ENCODE measurements at regions not wholly inside any gene's neighbourhood (a gene's known extent, or its start where the extent isn't known, plus 50 kb on each side); places are given as distances from the start of the nearest gene placed in this dataset.

DNA sequence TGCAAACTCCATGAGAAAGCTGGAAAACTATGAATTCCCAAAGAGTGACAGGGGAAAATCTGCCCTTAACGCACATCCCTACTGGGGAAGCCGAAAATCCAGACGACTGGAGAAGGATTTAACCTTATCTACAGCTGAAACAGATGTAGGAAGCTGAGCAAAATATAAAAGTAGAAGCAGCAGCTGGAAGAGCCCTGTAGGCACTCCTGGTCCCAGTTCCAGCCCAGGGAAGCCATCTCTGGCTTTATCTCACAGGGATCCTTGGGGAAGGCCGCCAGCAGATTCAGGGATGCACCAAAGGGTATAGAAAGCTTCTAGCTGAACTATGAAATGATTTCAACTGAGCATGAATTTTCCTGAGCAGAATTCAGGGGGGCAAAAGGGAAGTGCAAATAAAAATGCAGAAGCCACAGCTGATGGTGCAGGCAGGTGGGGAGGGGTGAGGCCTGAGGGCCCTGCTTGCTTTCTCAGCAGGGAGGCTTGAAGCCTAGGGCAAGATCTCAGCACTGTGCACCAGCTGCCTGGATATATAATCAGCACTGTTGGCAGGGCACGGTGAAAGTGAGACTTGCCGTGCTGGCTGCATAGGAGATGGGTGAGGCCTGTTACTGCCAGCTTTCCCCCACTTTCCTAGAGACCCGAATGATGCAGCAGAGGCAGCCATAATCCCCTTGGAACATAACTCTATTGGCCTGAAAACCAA lies 2019.5 kb upstream of the NUDT12 start:
- Mint-ChIP-seq H3K27ac (no peak overlapping the region), H3K36me3 (peaks cover 0 to 4% (median 0%) of the 10 kb centered on the region in 3 donors), H3K4me3 (no peak overlapping the region), H3K27me3 (ENCODE audit: low read depth in 3 of 3) (no peaks in the 10 kb centered on the region), H3K9me3 (peaks cover 10 to 70% (median 30%) of the 10 kb centered on the region in 6 donors), H3K4me1 (no peaks in the 10 kb centered on the region)
- no peak for DNase-seq

DNA sequence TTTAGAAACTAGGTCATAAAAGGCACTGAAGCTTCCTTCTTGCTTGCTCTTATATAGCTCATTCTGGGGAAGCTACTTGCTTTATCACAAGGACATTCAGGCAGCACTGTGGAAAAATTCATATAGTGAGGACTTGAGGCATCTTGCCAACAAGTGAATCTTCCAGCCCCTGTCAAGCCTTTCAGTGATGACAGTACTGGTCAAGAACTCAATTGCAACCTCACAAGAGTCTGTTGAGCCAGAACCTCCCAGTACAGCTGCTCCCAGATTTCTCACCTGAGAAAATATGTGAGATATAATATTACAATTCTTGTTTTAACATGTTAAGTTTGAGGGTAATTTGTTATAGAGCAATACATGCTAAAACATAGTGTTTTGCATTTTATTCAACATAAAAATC lies 2011.0 kb upstream of the NUDT12 start:
- Mint-ChIP-seq H3K27me3 (ENCODE audit: low read depth in 3 of 3) (no peaks in the 10 kb centered on the region), H3K27ac (no peak overlapping the region), H3K9me3 (peaks cover 10 to 32% (median 15%) of the 10 kb centered on the region in 6 donors), H3K4me1 (no peaks in the 10 kb centered on the region), H3K36me3 (no peaks in the 10 kb centered on the region), H3K4me3 (no peak overlapping the region)
- no peak for DNase-seq

DNA sequence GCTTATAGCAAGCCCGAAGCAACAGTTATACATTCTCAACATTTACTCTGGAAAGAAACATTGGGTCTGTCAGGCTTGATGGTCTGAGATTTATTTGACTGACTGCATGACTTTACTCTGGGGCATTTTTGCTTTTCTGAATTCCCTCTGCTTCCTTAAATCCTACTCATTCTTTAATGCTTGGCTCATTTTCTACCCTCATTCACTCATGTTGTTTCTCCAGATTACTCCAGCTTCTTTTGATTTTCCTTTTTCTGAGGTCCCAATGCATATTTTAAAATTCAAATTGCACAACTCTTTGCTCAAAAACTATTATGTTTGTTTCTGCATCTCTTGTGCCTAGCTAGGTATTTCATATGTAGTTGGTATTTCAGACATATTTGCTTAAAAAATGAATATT lies 2002.9 kb upstream of the NUDT12 start:
- peaks cover 13 to 50% (median 27%) of the 10 kb centered on the region in 6 donors for H3K9me3 Mint-ChIP-seq
- no peak overlapping the region for H3K4me3 Mint-ChIP-seq
- no peaks in the 10 kb centered on the region for H3K27me3 Mint-ChIP-seq (ENCODE audit: low read depth in 3 of 3)
- DNase-seq = no peak
- H3K4me1 Mint-ChIP-seq = no peaks in the 10 kb centered on the region
- no peaks in the 10 kb centered on the region for H3K36me3 Mint-ChIP-seq
- no peak overlapping the region for H3K27ac Mint-ChIP-seq

DNA sequence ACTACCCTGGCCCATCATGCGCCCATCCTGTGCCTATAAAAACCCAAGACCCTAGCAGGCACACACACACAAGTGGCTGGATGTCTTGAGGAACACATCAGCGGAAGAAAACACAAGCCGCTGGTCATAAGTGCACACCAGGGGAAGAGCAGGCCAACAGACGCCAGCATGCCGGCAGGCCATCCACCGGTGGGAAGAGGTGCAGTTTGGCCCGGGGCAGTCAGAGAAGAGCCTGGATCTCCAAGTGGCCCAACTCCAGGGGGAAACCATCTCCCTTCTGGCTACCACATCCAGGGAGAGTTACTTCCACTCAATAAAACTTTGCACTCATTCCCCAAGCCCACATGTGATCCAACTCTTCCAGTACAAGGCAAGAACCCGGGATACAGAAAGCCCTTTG lies 2001.3 kb upstream of the NUDT12 start:
- H3K27ac Mint-ChIP-seq = no peak overlapping the region
- peaks cover 11 to 51% (median 27%) of the 10 kb centered on the region in 6 donors for H3K9me3 Mint-ChIP-seq

DNA sequence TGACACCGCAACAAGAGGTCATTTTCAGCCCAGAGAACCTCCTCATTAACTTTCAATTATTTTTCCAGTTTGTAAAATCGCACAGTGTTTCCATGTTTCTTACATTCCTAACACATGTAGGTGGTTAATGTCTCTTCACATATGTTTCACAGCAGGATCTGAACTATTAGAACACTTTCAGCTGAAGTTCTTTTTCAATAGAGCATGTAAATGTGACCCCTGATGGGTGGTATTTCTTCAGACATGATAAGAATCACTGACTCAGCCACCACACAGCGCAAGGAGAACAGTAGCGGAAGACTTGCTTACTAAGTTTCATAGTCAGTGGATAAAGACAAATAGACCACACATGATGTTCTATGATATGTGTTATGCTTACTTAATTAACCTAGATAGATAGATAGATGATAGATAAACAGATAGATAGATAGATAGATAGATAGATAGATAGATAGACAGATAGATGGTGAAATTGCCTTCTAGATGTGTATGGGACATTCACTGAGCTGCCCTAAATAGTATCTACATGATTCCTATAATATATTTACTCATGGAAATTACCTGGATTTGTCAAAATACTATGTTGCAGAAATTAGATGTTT lies 1992.1 kb upstream of the NUDT12 start:
- H3K4me3 Mint-ChIP-seq = no peak overlapping the region
- H3K9me3 Mint-ChIP-seq = peaks cover 7 to 37% (median 17%) of the 10 kb centered on the region in 6 donors
- H3K27ac Mint-ChIP-seq = no peak overlapping the region
- H3K36me3 Mint-ChIP-seq = no peaks in the 10 kb centered on the region
- peaks cover 0 to 2% (median 0%) of the 10 kb centered on the region in 3 donors for H3K27me3 Mint-ChIP-seq (ENCODE audit: low read depth in 3 of 3)
- H3K4me1 Mint-ChIP-seq = no peaks in the 10 kb centered on the region
- DNase-seq = no peak

More for the DNA sequence above, 2001.3 kb upstream of the NUDT12 start:
- H3K4me3 Mint-ChIP-seq = no peak overlapping the region
- no peaks in the 10 kb centered on the region for H3K4me1 Mint-ChIP-seq
- no peaks in the 10 kb centered on the region for H3K27me3 Mint-ChIP-seq (ENCODE audit: low read depth in 3 of 3)
- H3K36me3 Mint-ChIP-seq = no peaks in the 10 kb centered on the region
- DNase-seq = no peak

DNA sequence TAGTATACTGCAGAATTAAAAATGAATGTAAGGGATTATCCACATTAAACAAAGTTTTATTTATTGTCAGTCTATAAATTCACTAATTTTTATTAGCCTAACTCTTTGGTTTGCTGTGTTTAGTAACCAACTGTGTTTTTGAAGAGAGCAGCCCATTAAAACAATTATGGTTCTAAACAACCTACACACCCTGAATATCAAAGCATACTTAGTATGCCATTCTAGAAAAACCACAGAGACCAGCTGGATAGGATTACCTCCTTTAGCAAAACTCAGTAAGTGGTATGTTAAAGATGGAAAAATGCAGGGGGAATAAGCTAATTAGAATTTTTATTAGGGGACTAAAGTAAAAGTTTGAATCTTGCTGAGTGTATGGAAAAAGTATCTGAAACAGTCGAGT lies 1981.7 kb upstream of the NUDT12 start:
- DNase-seq = no peak
- Mint-ChIP-seq H3K27me3 (ENCODE audit: low read depth in 3 of 3) (peaks cover 0 to 3% (median 0%) of the 10 kb centered on the region in 3 donors), H3K36me3 (peaks cover 0 to 4% (median 3%) of the 10 kb centered on the region in 3 donors), H3K9me3 (peaks cover 4 to 14% (median 10%) of the 10 kb centered on the region in 6 donors), H3K4me1 (no peaks in the 10 kb centered on the region), H3K4me3 (no peak overlapping the region), H3K27ac (no peak overlapping the region)

DNA sequence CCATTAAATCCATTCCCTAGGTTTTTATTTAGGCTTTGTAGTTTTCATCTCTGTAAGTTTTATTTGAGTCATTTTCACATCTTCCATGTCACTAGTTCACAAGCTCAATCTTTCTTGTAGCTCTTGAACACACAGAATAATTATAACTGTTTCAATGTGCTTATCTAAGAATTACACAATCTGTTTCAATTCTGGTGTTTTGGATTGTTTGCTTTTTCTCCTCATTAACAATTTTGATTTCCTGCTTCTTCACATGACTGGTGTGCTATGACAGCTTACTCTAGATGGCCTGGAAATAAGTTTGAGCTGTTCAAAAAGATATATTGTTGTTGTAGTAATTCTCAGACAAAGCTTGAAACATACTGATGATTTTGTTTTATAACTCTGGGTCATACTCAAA lies 1974.1 kb upstream of the NUDT12 start:
- Mint-ChIP-seq H3K4me3 (no peak overlapping the region), H3K4me1 (no peaks in the 10 kb centered on the region), H3K36me3 (no peaks in the 10 kb centered on the region), H3K9me3 (peaks cover 0 to 22% (median 8%) of the 10 kb centered on the region in 6 donors), H3K27me3 (ENCODE audit: low read depth in 3 of 3) (no peaks in the 10 kb centered on the region), H3K27ac (no peak overlapping the region)
- DNase-seq = no peak

DNA sequence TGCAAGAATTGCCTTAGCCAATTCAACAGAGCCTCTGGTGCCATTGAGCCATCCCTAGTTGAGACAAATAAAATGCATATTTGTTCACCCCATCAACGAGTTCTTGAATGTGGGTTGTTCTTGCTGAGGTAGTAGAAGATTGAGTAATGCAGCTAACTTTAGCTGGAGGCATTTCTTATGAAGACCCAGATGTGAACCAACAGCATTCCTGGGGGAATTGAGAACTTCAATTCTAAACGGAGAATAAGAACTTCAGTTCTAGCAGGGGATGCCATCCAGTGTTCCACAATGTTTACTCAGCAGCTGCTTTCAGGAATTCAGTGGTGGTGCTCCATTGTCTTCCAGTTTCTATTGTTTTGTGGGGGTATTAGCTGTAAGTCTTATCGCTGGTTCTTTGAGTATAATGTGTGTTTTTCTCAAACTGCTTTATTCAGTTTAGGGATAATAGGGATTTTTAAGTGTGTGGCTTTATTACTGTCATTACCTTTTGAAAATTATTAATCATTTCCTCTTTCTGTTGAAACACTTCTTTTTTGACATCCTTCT lies 1968.2 kb upstream of the NUDT12 start:
- Mint-ChIP-seq H3K4me3 (no peak overlapping the region), H3K4me1 (no peaks in the 10 kb centered on the region), H3K27me3 (ENCODE audit: low read depth in 3 of 3) (peaks cover 0 to 2% (median 0%) of the 10 kb centered on the region in 3 donors), H3K9me3 (peaks cover 6 to 61% (median 37%) of the 10 kb centered on the region in 6 donors), H3K36me3 (peaks cover 0 to 3% (median 0%) of the 10 kb centered on the region in 3 donors), H3K27ac (no peak overlapping the region)
- no peak for DNase-seq

DNA sequence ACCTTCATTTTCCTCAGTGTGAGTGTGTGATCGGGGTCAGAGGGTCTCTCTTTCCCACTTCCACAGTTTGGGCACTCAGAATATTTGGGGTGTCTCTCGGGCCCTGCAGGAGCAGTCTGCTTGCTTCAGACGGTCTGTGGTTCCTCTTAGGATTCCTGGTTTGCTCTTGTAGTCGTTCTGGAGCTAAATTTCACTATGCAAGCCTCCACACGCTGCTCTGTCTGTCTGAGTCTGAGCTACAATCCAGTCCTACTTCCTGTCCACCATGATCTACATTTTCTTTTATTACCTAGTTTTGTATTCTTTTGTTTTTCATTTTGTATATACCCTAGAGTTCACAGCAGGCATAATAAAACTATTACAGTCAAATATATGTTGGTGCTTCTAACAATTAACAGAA lies 1967.3 kb upstream of the NUDT12 start:
- no peak overlapping the region for H3K4me3 Mint-ChIP-seq
- H3K36me3 Mint-ChIP-seq = peaks cover 0 to 3% (median 0%) of the 10 kb centered on the region in 3 donors
- peaks cover 6 to 61% (median 40%) of the 10 kb centered on the region in 6 donors for H3K9me3 Mint-ChIP-seq
- H3K27me3 Mint-ChIP-seq (ENCODE audit: low read depth in 3 of 3) = peaks cover 0 to 2% (median 0%) of the 10 kb centered on the region in 3 donors
- H3K27ac Mint-ChIP-seq = no peak overlapping the region
- no peaks in the 10 kb centered on the region for H3K4me1 Mint-ChIP-seq
- no peak for DNase-seq

DNA sequence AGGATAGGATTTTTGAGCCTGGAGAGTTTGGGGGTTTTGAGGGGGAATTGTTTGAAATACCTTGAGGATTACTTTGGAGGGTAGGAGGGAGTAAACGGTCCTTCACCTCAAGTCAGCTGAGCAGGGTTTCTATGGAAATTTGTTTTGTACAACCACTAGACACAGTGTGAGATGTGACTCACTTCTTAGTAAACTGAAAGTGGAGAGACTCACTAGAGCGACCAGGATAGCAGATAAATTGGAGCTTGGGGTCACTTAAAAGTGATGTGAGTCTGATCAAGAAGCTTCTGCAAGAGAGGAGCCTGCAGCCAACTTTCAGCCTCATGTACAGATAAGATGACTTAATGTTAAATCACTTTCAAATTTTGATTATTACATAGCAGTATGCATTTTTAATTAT lies 1945.9 kb upstream of the NUDT12 start:
- DNase-seq = no peak
- no peak overlapping the region for H3K4me3 Mint-ChIP-seq
- peaks cover 0 to 4% (median 0%) of the 10 kb centered on the region in 3 donors for H3K27me3 Mint-ChIP-seq (ENCODE audit: low read depth in 3 of 3)
- peaks cover 9 to 55% (median 17%) of the 10 kb centered on the region in 6 donors for H3K9me3 Mint-ChIP-seq
- no peak overlapping the region for H3K27ac Mint-ChIP-seq
- H3K4me1 Mint-ChIP-seq = no peaks in the 10 kb centered on the region
- no peaks in the 10 kb centered on the region for H3K36me3 Mint-ChIP-seq

DNA sequence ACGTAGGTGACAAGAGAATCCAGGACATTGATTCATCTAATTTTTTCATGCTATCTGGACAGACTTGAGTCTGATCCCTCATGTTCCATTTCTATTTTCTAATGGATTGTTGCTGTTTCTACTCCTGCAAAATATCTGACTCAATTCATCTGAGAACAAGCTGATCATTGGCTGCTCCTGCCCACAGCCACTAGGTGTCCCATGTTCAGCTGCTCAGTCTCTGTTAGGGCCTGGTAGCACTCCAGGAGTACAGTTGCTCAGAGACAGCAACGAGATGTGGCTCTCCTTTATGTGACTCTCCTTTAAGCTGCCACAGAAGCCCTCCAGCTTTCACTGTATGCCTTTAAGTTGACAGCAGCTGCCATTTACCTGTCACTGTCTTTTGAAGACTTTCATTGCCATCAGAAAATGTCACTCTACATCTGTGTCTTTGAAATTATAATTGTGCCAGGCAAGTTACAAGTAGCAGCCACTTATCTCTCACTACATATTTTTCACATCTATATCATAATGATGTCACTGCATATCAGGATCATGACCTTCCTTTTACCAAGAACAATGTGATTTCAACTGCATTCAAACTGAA lies 1944.2 kb upstream of the NUDT12 start:
- Mint-ChIP-seq H3K27me3 (ENCODE audit: low read depth in 3 of 3) (peaks cover 0 to 4% (median 0%) of the 10 kb centered on the region in 3 donors), H3K4me3 (no peak overlapping the region), H3K36me3 (no peaks in the 10 kb centered on the region), H3K4me1 (no peaks in the 10 kb centered on the region), H3K9me3 (peaks cover 7 to 50% (median 17%) of the 10 kb centered on the region in 6 donors), H3K27ac (no peak overlapping the region)
- DNase-seq = no peak

DNA sequence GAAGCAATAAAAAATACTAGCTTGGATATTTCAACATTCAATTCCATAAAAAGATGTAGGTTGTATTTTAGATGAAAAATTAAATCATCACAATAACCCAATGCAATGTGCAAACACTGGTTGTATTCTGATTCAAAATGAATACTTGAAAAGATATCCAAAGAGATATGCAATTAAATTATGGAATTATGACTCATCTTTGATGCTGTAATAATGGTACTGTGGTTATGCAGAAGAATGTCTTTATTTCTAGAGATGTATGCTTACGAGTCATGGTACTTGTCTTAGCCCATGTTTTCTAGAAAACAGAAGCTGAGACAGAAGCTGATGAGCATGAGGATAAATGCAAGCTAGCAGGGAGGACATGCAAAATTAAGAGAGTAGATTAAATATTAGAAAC lies 1941.4 kb upstream of the NUDT12 start:
- Mint-ChIP-seq H3K9me3 (peaks cover 6 to 35% (median 16%) of the 10 kb centered on the region in 6 donors), H3K36me3 (no peaks in the 10 kb centered on the region), H3K4me1 (no peaks in the 10 kb centered on the region), H3K27me3 (ENCODE audit: low read depth in 3 of 3) (peaks cover 0 to 4% (median 0%) of the 10 kb centered on the region in 3 donors), H3K27ac (no peak overlapping the region), H3K4me3 (no peak overlapping the region)
- DNase-seq = no peak

DNA sequence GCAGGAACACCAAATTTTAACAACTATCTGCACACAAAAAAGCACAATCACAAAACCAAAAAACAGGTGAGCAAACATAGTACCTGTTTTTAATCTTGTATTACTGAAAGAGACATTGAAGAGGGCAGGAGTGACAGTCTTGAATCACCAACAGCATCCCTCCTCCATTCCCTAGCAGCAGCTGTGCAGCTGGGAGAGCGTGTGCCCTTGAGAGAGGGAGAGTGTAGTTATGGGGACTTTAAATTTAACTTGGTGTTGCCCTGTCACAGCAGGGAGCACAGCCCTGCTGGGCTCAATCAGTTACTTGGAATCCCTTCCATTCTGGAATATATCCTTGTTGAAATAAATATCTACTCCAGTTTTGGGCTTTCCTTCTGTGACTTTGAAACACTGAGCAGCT lies 1938.7 kb upstream of the NUDT12 start:
- Mint-ChIP-seq H3K4me1 (no peaks in the 10 kb centered on the region), H3K27me3 (ENCODE audit: low read depth in 3 of 3) (no peaks in the 10 kb centered on the region), H3K9me3 (peaks cover 0 to 40% (median 15%) of the 10 kb centered on the region in 6 donors), H3K4me3 (no peak overlapping the region), H3K36me3 (no peaks in the 10 kb centered on the region), H3K27ac (no peak overlapping the region)
- DNase-seq = no peak

DNA sequence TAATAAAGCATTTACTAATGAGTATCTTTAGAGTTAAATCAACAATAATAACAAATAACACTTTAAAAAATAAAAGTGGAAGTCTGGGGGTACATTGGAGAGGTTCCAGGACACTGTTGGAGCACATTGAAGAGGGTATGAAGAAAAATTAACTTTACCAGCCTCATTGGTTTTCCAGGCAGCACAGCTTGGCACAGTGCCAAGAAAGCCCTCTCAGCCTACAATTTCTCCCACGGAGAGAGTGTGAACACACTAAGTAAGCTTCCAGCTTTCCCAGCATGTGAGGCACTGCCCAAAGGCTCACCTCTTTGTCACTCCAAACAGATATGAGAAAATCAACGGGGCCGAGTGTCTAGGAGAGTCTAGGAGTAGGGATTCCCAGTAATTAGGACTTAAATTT lies 1912.8 kb upstream of the NUDT12 start:
- Mint-ChIP-seq H3K4me3 (no peak overlapping the region), H3K27ac (no peak overlapping the region), H3K4me1 (no peaks in the 10 kb centered on the region), H3K9me3 (peaks cover 3 to 29% (median 17%) of the 10 kb centered on the region in 6 donors), H3K27me3 (ENCODE audit: low read depth in 3 of 3) (peaks cover 0 to 2% (median 0%) of the 10 kb centered on the region in 3 donors), H3K36me3 (no peaks in the 10 kb centered on the region)
- DNase-seq = no peak
